ENCODE measurements at regions not wholly inside any gene's neighbourhood (a gene's known extent, or its start where the extent isn't known, plus 50 kb on each side); places are given as distances from the start of the nearest gene placed in this dataset.

DNA sequence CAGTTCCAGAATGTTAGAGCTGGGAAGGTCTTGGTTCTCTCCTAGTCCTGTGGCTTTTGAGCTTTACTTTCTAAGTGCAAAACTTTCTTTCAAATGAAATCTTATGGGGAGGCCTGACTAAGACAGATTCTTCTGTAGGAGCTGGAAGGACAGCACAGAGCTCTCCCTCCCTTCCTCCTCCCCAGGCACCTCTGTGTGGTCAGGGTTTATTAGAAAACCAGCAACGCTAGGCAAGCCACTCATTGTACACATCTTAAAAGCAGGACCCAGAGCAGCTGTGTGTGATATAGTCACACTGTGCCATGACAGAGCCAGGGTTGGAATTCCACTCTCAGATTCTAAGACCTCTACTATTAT lies 241.1 kb upstream of the RAB4A start:
- DNase-seq (ENCODE audit: low read depth) = no peak
- H3K4me3 ChIP-seq (ENCODE audit: low read depth, low read length) = no peak overlapping the region
- TF ChIP-seq, protein P1, sequence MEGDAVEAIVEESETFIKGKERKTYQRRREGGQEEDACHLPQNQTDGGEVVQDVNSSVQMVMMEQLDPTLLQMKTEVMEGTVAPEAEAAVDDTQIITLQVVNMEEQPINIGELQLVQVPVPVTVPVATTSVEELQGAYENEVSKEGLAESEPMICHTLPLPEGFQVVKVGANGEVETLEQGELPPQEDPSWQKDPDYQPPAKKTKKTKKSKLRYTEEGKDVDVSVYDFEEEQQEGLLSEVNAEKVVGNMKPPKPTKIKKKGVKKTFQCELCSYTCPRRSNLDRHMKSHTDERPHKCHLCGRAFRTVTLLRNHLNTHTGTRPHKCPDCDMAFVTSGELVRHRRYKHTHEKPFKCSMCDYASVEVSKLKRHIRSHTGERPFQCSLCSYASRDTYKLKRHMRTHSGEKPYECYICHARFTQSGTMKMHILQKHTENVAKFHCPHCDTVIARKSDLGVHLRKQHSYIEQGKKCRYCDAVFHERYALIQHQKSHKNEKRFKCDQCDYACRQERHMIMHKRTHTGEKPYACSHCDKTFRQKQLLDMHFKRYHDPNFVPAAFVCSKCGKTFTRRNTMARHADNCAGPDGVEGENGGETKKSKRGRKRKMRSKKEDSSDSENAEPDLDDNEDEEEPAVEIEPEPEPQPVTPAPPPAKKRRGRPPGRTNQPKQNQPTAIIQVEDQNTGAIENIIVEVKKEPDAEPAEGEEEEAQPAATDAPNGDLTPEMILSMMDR (IDR thresholded peaks at IDR 0.05; ENCODE audit: insufficient read depth, low read depth, low read length) = no peak

DNA sequence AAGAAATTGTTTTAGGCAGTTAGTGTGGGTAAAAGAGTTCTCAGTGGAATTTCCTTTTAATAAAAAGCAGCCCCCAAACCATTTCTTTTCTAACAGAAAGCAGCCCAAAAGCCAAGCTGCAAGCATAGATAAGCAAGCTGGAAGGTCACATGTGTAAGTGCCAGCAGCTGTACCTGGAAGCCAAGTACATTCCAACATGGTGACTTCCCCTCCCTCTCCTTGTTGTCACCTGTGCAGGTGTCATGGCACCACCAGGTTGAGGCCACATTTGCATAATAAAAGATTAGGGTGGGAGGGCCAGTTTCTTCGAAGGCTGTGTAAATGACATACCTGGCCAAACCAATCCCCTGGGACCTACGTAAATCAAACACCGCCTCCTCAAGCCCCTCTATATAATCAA lies 240.3 kb upstream of the RAB4A start:
- no peak for DNase-seq (ENCODE audit: low read depth)
- no peak overlapping the region for H3K4me3 ChIP-seq (ENCODE audit: low read depth, low read length)
- TF ChIP-seq, protein P1 (IDR thresholded peaks at IDR 0.05; ENCODE audit: insufficient read depth, low read depth, low read length) = no peak

DNA sequence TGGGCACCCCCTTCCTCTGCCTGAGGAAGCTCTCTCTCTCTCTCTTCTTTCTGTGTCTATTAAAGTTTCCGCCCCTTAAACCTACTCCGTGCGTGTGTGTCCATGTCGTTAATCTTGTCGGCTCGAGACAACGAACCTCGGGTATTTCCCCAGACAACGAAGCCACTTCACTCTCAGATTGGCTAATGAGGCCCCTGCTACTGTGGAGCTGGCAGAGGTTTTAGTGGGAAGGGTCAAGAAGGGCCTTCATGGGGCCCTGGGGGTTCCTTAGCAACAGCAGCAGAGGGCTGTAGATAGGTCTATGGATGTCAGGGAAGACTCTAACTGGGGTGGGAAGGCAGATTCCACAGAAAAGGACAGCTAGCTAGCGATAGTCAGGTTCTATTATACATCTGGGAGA lies 239.8 kb upstream of the RAB4A start:
- DNase-seq (ENCODE audit: low read depth) = no peak
- TF ChIP-seq, protein P1 (IDR thresholded peaks at IDR 0.05; ENCODE audit: insufficient read depth, low read depth, low read length) = no peak
- no peak overlapping the region for H3K4me3 ChIP-seq (ENCODE audit: low read depth, low read length)

DNA sequence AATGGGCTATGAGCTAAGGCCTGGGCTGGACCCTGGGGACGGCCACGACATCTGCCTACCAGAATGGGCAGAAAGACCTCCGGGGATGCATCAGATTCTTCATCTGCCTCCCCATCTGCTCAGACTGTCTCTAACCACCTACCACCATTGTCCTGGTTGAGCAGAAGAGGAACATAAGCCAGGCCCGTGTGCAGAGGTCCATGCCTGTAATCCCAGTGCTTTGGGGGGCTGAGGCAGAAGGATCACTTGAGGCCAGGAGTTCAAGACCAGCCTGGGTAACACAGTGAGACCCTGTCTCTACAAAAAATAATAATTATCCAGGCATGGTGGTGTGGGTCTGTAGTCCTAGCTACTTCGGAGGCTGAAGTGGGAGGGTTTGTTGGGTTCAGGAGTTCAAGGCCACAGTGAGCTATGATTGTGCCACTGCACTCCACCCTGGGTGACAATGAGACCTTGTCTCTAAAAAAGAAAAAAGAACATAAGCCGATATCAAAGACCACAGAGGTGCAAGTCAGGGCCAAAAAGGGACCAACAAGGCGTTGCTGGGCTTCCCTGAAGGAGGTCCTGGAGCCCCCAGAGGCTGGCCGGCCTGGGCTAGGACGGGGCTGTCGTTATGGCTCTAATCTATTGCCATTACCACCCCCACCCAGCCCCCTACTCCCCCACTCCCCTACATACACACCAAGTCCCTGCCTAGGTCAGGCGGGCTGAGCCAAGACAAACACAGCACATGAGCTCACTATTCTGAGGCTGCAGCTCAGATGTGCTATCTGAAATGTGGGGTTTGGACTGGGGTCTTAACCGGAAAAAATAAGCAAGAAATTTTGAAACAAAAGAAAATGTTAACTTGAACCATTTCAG lies 239.2 kb upstream of the RAB4A start:
- TF ChIP-seq, protein P1 (IDR thresholded peaks at IDR 0.05; ENCODE audit: insufficient read depth, low read depth, low read length) = no peak
- H3K4me3 ChIP-seq (ENCODE audit: low read depth, low read length) = no peak overlapping the region
- DNase-seq (ENCODE audit: low read depth) = no peak

DNA sequence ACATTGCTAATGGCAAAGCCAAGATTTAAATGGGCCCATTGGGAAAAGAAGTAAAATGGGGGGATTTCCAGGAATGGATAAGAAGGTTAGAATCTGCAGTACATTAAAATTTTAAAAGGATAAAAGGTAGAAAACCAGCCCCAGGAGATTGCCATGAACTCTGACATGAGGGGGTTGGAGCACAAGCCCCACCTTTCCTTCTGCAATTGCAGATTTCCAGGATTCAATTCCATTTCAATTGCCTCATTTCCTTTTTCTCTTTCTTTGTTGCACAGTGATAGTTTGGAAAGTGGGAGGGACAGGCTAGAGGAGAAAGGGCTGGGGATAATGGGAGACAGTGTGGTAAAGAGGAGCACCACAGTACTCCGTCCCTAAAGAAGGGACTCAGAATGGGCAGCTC lies 238.5 kb upstream of the RAB4A start:
- TF ChIP-seq, protein P1 (IDR thresholded peaks at IDR 0.05; ENCODE audit: insufficient read depth, low read depth, low read length) = no peak
- no peak for DNase-seq (ENCODE audit: low read depth)

DNA sequence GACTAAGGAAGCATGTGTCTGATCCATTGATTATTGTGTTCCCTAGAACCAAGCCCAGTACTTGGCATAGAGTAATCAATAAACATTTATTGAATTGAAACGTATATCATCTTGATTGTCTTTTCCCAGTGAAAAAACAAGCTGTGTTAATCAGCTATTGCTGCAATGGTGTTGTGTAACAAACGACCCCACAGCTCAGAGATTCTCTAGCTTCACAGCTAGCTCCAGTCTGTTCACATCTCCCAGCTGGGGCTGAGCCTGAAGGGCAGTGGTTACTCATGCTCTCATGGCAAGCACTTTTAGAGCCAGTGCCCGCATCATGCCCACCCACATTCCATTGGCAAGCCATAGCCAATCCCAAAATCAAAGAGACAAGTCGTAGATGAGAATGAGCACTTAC lies 237.4 kb upstream of the RAB4A start:
- H3K4me3 ChIP-seq (ENCODE audit: low read depth, low read length) = no peak overlapping the region
- no peak for DNase-seq (ENCODE audit: low read depth)
- TF ChIP-seq, protein P1 (IDR thresholded peaks at IDR 0.05; ENCODE audit: insufficient read depth, low read depth, low read length) = no peak

More for the DNA sequence above, 238.5 kb upstream of the RAB4A start:
- no peak overlapping the region for H3K4me3 ChIP-seq (ENCODE audit: low read depth, low read length)

DNA sequence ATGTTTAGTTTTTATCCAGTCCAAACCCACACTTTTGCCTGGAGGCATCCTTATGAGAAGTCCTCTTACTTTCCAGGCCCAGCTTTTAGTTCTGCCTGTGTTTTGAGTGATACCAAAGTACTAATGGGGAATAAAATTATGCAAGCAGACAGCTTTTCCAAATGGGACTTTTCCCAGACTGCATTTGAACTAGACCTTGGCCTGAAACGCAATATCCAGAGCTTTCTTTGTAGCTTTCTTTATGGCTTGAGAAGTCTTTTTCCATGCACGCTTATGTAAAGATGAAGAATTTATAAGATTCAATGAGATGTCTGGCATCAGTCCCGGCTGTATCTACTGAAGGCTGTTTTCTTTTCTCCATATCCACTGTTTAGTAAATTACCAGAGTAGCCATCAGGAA lies 236.6 kb upstream of the RAB4A start:
- no peak for DNase-seq (ENCODE audit: low read depth)
- TF ChIP-seq, protein P1 (IDR thresholded peaks at IDR 0.05; ENCODE audit: insufficient read depth, low read depth, low read length) = no peak
- H3K4me3 ChIP-seq (ENCODE audit: low read depth, low read length) = no peak overlapping the region
